ENCODE measurements at regions not wholly inside any gene's neighbourhood (a gene's known extent, or its start where the extent isn't known, plus 50 kb on each side); places are given as distances from the start of the nearest gene placed in this dataset.

GRCh38 chr5:108655750-108656450 lies 91.8 kb upstream of the FER start:
- ChIA-PET CTCF (interaction anchor here (1.2 kb wide), 1 partner anchor 14 kb away, joined by 7 read pairs; no protein-coding TSS in a partner anchor), POLR2A (interaction anchor here (0.7 to 1.8 kb wide), 2 partner anchors 72 to 763 kb away, joined by 3 to 4 read pairs; no protein-coding TSS in a partner anchor)
- TF ChIP-seq PKNOX1 (IDR thresholded peaks at IDR 0.05) (peak; percentile 19; the same call in 1 of the 2 replicates), FOXA1 (IDR thresholded peaks at IDR 0.05) (no peak)
- no peak for DNase-seq (ENCODE audit: extremely low spot score)

- no peak for TF ChIP-seq HDGF (IDR thresholded peaks at IDR 0.05; ENCODE audit: borderline replicate concordance)
- CTCF ChIA-PET, result no interaction called here
- POLR2A ChIA-PET, result no interaction called here
- no peak for DNase-seq (ENCODE audit: extremely low spot score)
Observed at GRCh38 chr5:108654051-108654450, 93.6 kb upstream of the FER start.

GRCh38 chr5:108653201-108653600 lies 94.5 kb upstream of the FER start:
- no peak for DNase-seq (ENCODE audit: extremely low spot score)
- ChIA-PET POLR2A (no interaction called here), CTCF (interaction anchor here (0.5 kb wide), 1 partner anchor 42 kb away, joined by 4 read pairs; no protein-coding TSS in a partner anchor)
- TF ChIP-seq TARDBP (IDR thresholded peaks at IDR 0.05), result no peak
- no peak for TF ChIP-seq HDGF (IDR thresholded peaks at IDR 0.05; ENCODE audit: borderline replicate concordance)
- no peak for TF ChIP-seq SP1 (IDR thresholded peaks at IDR 0.05)
- no peak for TF ChIP-seq SUZ12 (IDR thresholded peaks at IDR 0.05)
- no peak for TF ChIP-seq ELF4 (IDR thresholded peaks at IDR 0.05)
- TF ChIP-seq PKNOX1 (IDR thresholded peaks at IDR 0.05), result no peak
- TF ChIP-seq FOXK2 (IDR thresholded peaks at IDR 0.05), result no peak
- no peak for TF ChIP-seq CTBP1 (IDR thresholded peaks at IDR 0.05; ENCODE audit: borderline replicate concordance)
- TF ChIP-seq LEF1 (IDR thresholded peaks at IDR 0.05; ENCODE audit: borderline replicate concordance), result no peak
- TF ChIP-seq FOXA1 (IDR thresholded peaks at IDR 0.05), result no peak
- no peak for TF ChIP-seq ARNT (IDR thresholded peaks at IDR 0.05)
- no peak for TF ChIP-seq ZNF384 (IDR thresholded peaks at IDR 0.05)
- no peak for TF ChIP-seq FOXM1 (IDR thresholded peaks at IDR 0.05; ENCODE audit: borderline replicate concordance)
- TF ChIP-seq NFRKB (IDR thresholded peaks at IDR 0.05), result no peak
- no peak for TF ChIP-seq L3MBTL2 (conservative IDR thresholded peaks at IDR 0.05)

GRCh38 chr5:108650997-108651396 lies 96.7 kb upstream of the FER start:
- DNase-seq (ENCODE audit: extremely low spot score), result no peak
- TF ChIP-seq HDGF (IDR thresholded peaks at IDR 0.05; ENCODE audit: borderline replicate concordance) (no peak), ARNT (IDR thresholded peaks at IDR 0.05) (no peak), L3MBTL2 (conservative IDR thresholded peaks at IDR 0.05) (no peak), SP1 (IDR thresholded peaks at IDR 0.05) (no peak), FOXM1 (IDR thresholded peaks at IDR 0.05; ENCODE audit: borderline replicate concordance) (no peak), CTBP1 (IDR thresholded peaks at IDR 0.05; ENCODE audit: borderline replicate concordance) (no peak), FOXA1 (IDR thresholded peaks at IDR 0.05) (no peak)
- ChIA-PET CTCF (no interaction called here), POLR2A (no interaction called here)

GRCh38 chr5:108649646-108650045 lies 98.1 kb upstream of the FER start:
- ChIA-PET POLR2A (interaction anchor here (1.4 kb wide), 1 partner anchor 98 kb away, joined by 3 read pairs; the partner anchor contains the start of gene FER), CTCF (no interaction called here)
- TF ChIP-seq SUZ12 (IDR thresholded peaks at IDR 0.05) (no peak), LEF1 (IDR thresholded peaks at IDR 0.05; ENCODE audit: borderline replicate concordance) (no peak), ZNF384 (IDR thresholded peaks at IDR 0.05) (no peak), CTBP1 (IDR thresholded peaks at IDR 0.05; ENCODE audit: borderline replicate concordance) (no peak), SP1 (IDR thresholded peaks at IDR 0.05) (no peak), ARNT (IDR thresholded peaks at IDR 0.05) (no peak), HDGF (IDR thresholded peaks at IDR 0.05; ENCODE audit: borderline replicate concordance) (no peak), FOXK2 (IDR thresholded peaks at IDR 0.05) (no peak), BHLHE40 (IDR thresholded peaks at IDR 0.05; ENCODE audit: borderline replicate concordance) (no peak)
- DNase-seq (ENCODE audit: extremely low spot score), result no peak

GRCh38 chr5:108649106-108649505 lies 98.6 kb upstream of the FER start:
- no peak for TF ChIP-seq SUZ12 (IDR thresholded peaks at IDR 0.05)
- TF ChIP-seq SP1 (IDR thresholded peaks at IDR 0.05), result no peak
- TF ChIP-seq TARDBP (IDR thresholded peaks at IDR 0.05), result no peak
- no peak for TF ChIP-seq CTBP1 (IDR thresholded peaks at IDR 0.05; ENCODE audit: borderline replicate concordance)
- TF ChIP-seq L3MBTL2 (conservative IDR thresholded peaks at IDR 0.05), result no peak
- TF ChIP-seq FOXM1 (IDR thresholded peaks at IDR 0.05; ENCODE audit: borderline replicate concordance), result no peak
- no peak for TF ChIP-seq ZNF384 (IDR thresholded peaks at IDR 0.05)
- TF ChIP-seq ARNT (IDR thresholded peaks at IDR 0.05), result no peak
- POLR2A ChIA-PET, result interaction anchor here (1.4 kb wide), 1 partner anchor 99 kb away, joined by 3 read pairs; the partner anchor contains the start of gene FER
- CTCF ChIA-PET, result interaction anchor here (1.3 kb wide), 1 partner anchor 32 kb away, joined by 3 read pairs; no protein-coding TSS in a partner anchor
- no peak for DNase-seq (ENCODE audit: extremely low spot score)

- POLR2A ChIA-PET, result interaction anchor here (2.1 kb wide), 1 partner anchor 85 kb away, joined by 8 read pairs; no protein-coding TSS in a partner anchor
- CTCF ChIA-PET, result interaction anchor here (0.5 to 1.3 kb wide), 13 partner anchors 10 to 1200 kb away, joined by 3 to 9 read pairs (median 4); no protein-coding TSS in a partner anchor
- no peak for TF ChIP-seq ZNF384 (IDR thresholded peaks at IDR 0.05)
- no peak for TF ChIP-seq BHLHE40 (IDR thresholded peaks at IDR 0.05; ENCODE audit: borderline replicate concordance)
- TF ChIP-seq SUZ12 (IDR thresholded peaks at IDR 0.05), result no peak
- no peak for TF ChIP-seq FOXK2 (IDR thresholded peaks at IDR 0.05)
- no peak for TF ChIP-seq NFRKB (IDR thresholded peaks at IDR 0.05)
- no peak for TF ChIP-seq ARNT (IDR thresholded peaks at IDR 0.05)
- TF ChIP-seq L3MBTL2 (conservative IDR thresholded peaks at IDR 0.05), result no peak
- TF ChIP-seq PKNOX1 (IDR thresholded peaks at IDR 0.05), result peak; percentile 79
- peak; percentile 81 for DNase-seq (ENCODE audit: extremely low spot score)
Observed at GRCh38 chr5:108642170-108642906, 105.4 kb upstream of the FER start.

Data from HEK293T (cell line).